ENCODE measurements at regions not wholly inside any gene's neighbourhood (a gene's known extent, or its start where the extent isn't known, plus 50 kb on each side); places are given as distances from the start of the nearest gene placed in this dataset.

- H3K27me3 ChIP-seq (ENCODE audit: control insufficient read depth, insufficient read depth, low read length, poor library complexity, severe bottlenecking), result no peaks in the 10 kb centered on the region
- 92 to 93% methylated on average over 2 of the region's 2 CpGs for WGBS, 2 experiments
- H3K36me3 ChIP-seq (ENCODE audit: control insufficient read depth, insufficient read depth, low read length), result no peaks in the 10 kb centered on the region
- no peaks in the 10 kb centered on the region for H3K9me3 ChIP-seq (ENCODE audit: control insufficient read depth, low read length)
- H3K4me3 ChIP-seq (ENCODE audit: insufficient read depth, low read depth, low read length), result no peak overlapping the region
- no peak overlapping the region for H3K27ac ChIP-seq (ENCODE audit: insufficient read depth, low read depth, low read length, poor library complexity, severe bottlenecking)
- no peaks in the 10 kb centered on the region for H3K4me1 ChIP-seq (ENCODE audit: control insufficient read depth, insufficient read depth, low read length)
Observed at GRCh38 chr5:101878190-101878589, 417.9 kb downstream of the SLCO4C1 start.

DNA sequence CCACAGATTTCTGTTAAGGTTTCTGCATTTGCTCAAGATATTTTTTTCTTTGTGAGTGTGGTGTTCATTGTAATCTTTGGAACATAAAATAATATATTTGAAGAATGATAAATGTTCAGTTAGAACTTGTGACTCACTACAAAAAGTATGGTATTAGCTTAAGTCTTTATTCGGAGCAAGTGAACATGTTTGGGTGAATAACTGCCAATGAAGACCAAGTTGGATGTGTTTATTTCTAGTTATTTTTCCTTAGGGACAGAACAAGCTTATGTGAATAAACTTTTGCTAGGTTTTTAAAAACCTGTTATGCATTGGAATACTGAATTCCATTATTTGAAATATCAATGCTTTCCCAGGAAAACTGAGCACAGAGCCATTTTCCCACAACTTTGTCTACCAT lies 418.6 kb downstream of the SLCO4C1 start:
- Histone ChIP-seq H3K36me3 (ENCODE audit: control insufficient read depth, insufficient read depth, low read length) (no peaks in the 10 kb centered on the region), H3K9me3 (ENCODE audit: control insufficient read depth, low read length) (no peaks in the 10 kb centered on the region), H3K4me3 (ENCODE audit: insufficient read depth, low read depth, low read length) (no peak overlapping the region), H3K27me3 (ENCODE audit: control insufficient read depth, insufficient read depth, low read length, poor library complexity, severe bottlenecking) (no peaks in the 10 kb centered on the region), H3K27ac (ENCODE audit: insufficient read depth, low read depth, low read length, poor library complexity, severe bottlenecking) (no peak overlapping the region), H3K4me1 (ENCODE audit: control insufficient read depth, insufficient read depth, low read length) (no peaks in the 10 kb centered on the region)
- 90 to 93% methylated on average over 1 of the region's 1 CpG for WGBS, 2 experiments

DNA sequence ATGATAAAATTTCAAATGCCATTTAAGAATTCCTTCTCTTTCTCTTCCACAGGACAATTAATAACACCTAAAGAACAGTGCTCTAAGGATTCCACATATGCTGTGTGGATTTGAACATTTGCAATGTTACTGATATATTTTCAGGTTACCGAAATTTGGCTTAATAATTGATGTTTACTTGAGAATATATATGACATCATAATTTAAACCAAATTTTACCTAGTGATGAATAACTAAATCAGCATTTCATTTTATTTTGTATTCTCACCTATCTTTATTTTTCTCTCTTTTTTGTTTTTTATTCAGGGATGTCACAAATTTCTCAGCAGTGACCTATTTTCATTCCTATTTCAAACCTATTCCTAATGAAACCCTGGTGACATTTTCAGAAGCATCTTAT lies 429.6 kb downstream of the SLCO4C1 start:
- no peaks in the 10 kb centered on the region for H3K27me3 ChIP-seq (ENCODE audit: control insufficient read depth, insufficient read depth, low read length, poor library complexity, severe bottlenecking)
- no peak overlapping the region for H3K4me3 ChIP-seq (ENCODE audit: insufficient read depth, low read depth, low read length)
- H3K4me1 ChIP-seq (ENCODE audit: control insufficient read depth, insufficient read depth, low read length), result no peaks in the 10 kb centered on the region

GRCh38 chr5:101860563-101860962 lies 435.5 kb downstream of the SLCO4C1 start:
- Histone ChIP-seq H3K36me3 (ENCODE audit: control insufficient read depth, insufficient read depth, low read length) (no peaks in the 10 kb centered on the region), H3K4me3 (ENCODE audit: insufficient read depth, low read depth, low read length) (no peak overlapping the region), H3K27ac (ENCODE audit: insufficient read depth, low read depth, low read length, poor library complexity, severe bottlenecking) (no peak overlapping the region), H3K4me1 (ENCODE audit: control insufficient read depth, insufficient read depth, low read length) (no peaks in the 10 kb centered on the region), H3K9me3 (ENCODE audit: control insufficient read depth, low read length) (no peaks in the 10 kb centered on the region), H3K27me3 (ENCODE audit: control insufficient read depth, insufficient read depth, low read length, poor library complexity, severe bottlenecking) (no peaks in the 10 kb centered on the region)
- 88 to 92% methylated on average over 6 of the region's 6 CpGs for WGBS, 2 experiments

More for the DNA sequence above, 429.6 kb downstream of the SLCO4C1 start:
- no peaks in the 10 kb centered on the region for H3K36me3 ChIP-seq (ENCODE audit: control insufficient read depth, insufficient read depth, low read length)
- WGBS, 2 experiments, result 100% methylated on average over 1 of the region's 1 CpG
- H3K9me3 ChIP-seq (ENCODE audit: control insufficient read depth, low read length), result no peaks in the 10 kb centered on the region
- H3K27ac ChIP-seq (ENCODE audit: insufficient read depth, low read depth, low read length, poor library complexity, severe bottlenecking), result no peak overlapping the region

DNA sequence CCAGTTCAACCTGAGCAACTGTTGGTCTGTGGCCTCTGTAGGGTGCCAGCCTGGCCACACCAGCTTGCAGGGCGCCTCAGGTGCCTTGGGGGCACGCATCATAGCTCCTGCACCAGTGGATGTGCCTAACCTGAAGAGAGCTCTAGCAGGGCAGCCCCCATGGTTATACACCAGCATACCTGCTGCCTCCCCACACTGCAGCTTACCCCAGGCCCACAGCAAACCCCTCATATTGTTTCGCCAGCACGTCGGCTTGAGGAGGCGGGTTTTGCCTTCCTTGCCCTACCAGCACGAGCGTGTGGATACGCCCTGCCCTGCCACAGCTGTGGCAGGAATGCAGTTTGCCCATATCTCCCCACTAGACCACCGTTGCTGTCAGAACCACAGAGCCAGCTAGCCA lies 435.9 kb downstream of the SLCO4C1 start:
- Histone ChIP-seq H3K27me3 (ENCODE audit: control insufficient read depth, insufficient read depth, low read length, poor library complexity, severe bottlenecking) (no peaks in the 10 kb centered on the region), H3K4me3 (ENCODE audit: insufficient read depth, low read depth, low read length) (no peak overlapping the region), H3K27ac (ENCODE audit: insufficient read depth, low read depth, low read length, poor library complexity, severe bottlenecking) (no peak overlapping the region), H3K36me3 (ENCODE audit: control insufficient read depth, insufficient read depth, low read length) (no peaks in the 10 kb centered on the region), H3K9me3 (ENCODE audit: control insufficient read depth, low read length) (no peaks in the 10 kb centered on the region), H3K4me1 (ENCODE audit: control insufficient read depth, insufficient read depth, low read length) (no peaks in the 10 kb centered on the region)
- WGBS, 2 experiments, result 93 to 95% methylated on average over 10 of the region's 10 CpGs

- no peak overlapping the region for H3K4me3 ChIP-seq (ENCODE audit: insufficient read depth, low read depth, low read length)
- no peaks in the 10 kb centered on the region for H3K36me3 ChIP-seq (ENCODE audit: control insufficient read depth, insufficient read depth, low read length)
- H3K27ac ChIP-seq (ENCODE audit: insufficient read depth, low read depth, low read length, poor library complexity, severe bottlenecking), result no peak overlapping the region
- no peaks in the 10 kb centered on the region for H3K4me1 ChIP-seq (ENCODE audit: control insufficient read depth, insufficient read depth, low read length)
- no peaks in the 10 kb centered on the region for H3K9me3 ChIP-seq (ENCODE audit: control insufficient read depth, low read length)
- no peaks in the 10 kb centered on the region for H3K27me3 ChIP-seq (ENCODE audit: control insufficient read depth, insufficient read depth, low read length, poor library complexity, severe bottlenecking)
Observed at GRCh38 chr5:101846496-101846895, 449.6 kb downstream of the SLCO4C1 start.

DNA sequence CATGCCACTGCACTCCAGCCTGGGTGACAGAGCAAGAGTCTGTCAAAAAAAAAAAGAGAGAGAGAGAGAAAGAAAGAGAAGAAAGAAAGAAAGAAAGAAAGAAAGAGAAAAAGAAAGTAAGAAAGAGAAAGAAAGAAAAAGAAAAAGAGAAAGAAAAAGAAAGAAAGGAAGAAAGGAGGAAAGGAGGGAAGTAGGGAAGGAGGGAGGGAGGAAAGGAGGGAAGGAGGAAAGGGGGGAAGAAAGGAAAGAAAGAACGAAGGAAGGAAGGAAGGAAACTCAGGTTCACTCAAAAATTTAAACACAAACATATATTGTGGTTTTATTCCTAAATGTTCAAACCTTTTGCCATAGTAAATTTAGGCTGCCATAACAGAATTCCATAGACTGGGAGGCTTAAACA lies 453.0 kb downstream of the SLCO4C1 start:
- 89% methylated on average over 1 of the region's 1 CpG; no CpG with 5 or more reads in 1 of the 2 experiments for WGBS, 2 experiments
- Histone ChIP-seq H3K27ac (ENCODE audit: insufficient read depth, low read depth, low read length, poor library complexity, severe bottlenecking) (no peak overlapping the region), H3K27me3 (ENCODE audit: control insufficient read depth, insufficient read depth, low read length, poor library complexity, severe bottlenecking) (no peaks in the 10 kb centered on the region), H3K4me3 (ENCODE audit: insufficient read depth, low read depth, low read length) (no peak overlapping the region), H3K9me3 (ENCODE audit: control insufficient read depth, low read length) (no peaks in the 10 kb centered on the region), H3K4me1 (ENCODE audit: control insufficient read depth, insufficient read depth, low read length) (no peaks in the 10 kb centered on the region), H3K36me3 (ENCODE audit: control insufficient read depth, insufficient read depth, low read length) (no peaks in the 10 kb centered on the region)

- Histone ChIP-seq H3K9me3 (ENCODE audit: control insufficient read depth, low read length) (no peaks in the 10 kb centered on the region), H3K27ac (ENCODE audit: insufficient read depth, low read depth, low read length, poor library complexity, severe bottlenecking) (no peak overlapping the region), H3K4me1 (ENCODE audit: control insufficient read depth, insufficient read depth, low read length) (no peaks in the 10 kb centered on the region), H3K27me3 (ENCODE audit: control insufficient read depth, insufficient read depth, low read length, poor library complexity, severe bottlenecking) (no peaks in the 10 kb centered on the region), H3K4me3 (ENCODE audit: insufficient read depth, low read depth, low read length) (no peak overlapping the region), H3K36me3 (ENCODE audit: control insufficient read depth, insufficient read depth, low read length) (no peaks in the 10 kb centered on the region)
- 90 to 96% methylated on average over 5 of the region's 5 CpGs for WGBS, 2 experiments
Observed at GRCh38 chr5:101838435-101838834, 457.6 kb downstream of the SLCO4C1 start.

GRCh38 chr5:101829255-101829654 lies 466.8 kb downstream of the SLCO4C1 start:
- Histone ChIP-seq H3K4me3 (ENCODE audit: insufficient read depth, low read depth, low read length) (no peak overlapping the region), H3K27ac (ENCODE audit: insufficient read depth, low read depth, low read length, poor library complexity, severe bottlenecking) (no peak overlapping the region), H3K27me3 (ENCODE audit: control insufficient read depth, insufficient read depth, low read length, poor library complexity, severe bottlenecking) (no peaks in the 10 kb centered on the region), H3K36me3 (ENCODE audit: control insufficient read depth, insufficient read depth, low read length) (no peaks in the 10 kb centered on the region), H3K9me3 (ENCODE audit: control insufficient read depth, low read length) (no peaks in the 10 kb centered on the region), H3K4me1 (ENCODE audit: control insufficient read depth, insufficient read depth, low read length) (no peaks in the 10 kb centered on the region)
- 88% methylated on average over 3 of the region's 4 CpGs; no CpG with 5 or more reads in 1 of the 2 experiments for WGBS, 2 experiments

DNA sequence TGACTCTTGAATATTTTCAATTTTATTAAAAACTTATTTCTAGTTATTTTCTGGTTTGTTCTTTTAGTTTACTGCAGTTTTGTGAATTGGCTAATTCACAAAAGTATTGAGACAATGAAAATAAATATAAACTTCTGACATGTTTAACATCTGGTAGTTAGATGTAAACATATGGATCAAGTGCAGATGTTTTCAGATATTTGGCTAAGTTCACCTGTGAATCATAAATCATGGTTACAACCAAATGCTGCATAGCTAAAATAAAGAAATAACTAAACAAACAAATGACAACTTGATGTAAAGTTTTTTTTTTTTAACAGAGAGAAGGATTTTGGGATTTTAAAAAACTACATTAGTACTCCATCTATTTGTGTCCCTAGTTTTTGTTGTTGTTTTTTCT lies 484.6 kb downstream of the SLCO4C1 start:
- no peak overlapping the region for H3K4me3 ChIP-seq (ENCODE audit: insufficient read depth, low read depth, low read length)
- no peaks in the 10 kb centered on the region for H3K4me1 ChIP-seq (ENCODE audit: control insufficient read depth, insufficient read depth, low read length)
- H3K27ac ChIP-seq (ENCODE audit: insufficient read depth, low read depth, low read length, poor library complexity, severe bottlenecking), result no peak overlapping the region
- H3K9me3 ChIP-seq (ENCODE audit: control insufficient read depth, low read length), result no peaks in the 10 kb centered on the region
- H3K27me3 ChIP-seq (ENCODE audit: control insufficient read depth, insufficient read depth, low read length, poor library complexity, severe bottlenecking), result no peaks in the 10 kb centered on the region
- no peaks in the 10 kb centered on the region for H3K36me3 ChIP-seq (ENCODE audit: control insufficient read depth, insufficient read depth, low read length)

GRCh38 chr5:101806410-101806809 lies 489.7 kb downstream of the SLCO4C1 start:
- Histone ChIP-seq H3K36me3 (ENCODE audit: control insufficient read depth, insufficient read depth, low read length) (no peaks in the 10 kb centered on the region), H3K27ac (ENCODE audit: insufficient read depth, low read depth, low read length, poor library complexity, severe bottlenecking) (no peak overlapping the region), H3K27me3 (ENCODE audit: control insufficient read depth, insufficient read depth, low read length, poor library complexity, severe bottlenecking) (no peaks in the 10 kb centered on the region), H3K9me3 (ENCODE audit: control insufficient read depth, low read length) (no peaks in the 10 kb centered on the region), H3K4me3 (ENCODE audit: insufficient read depth, low read depth, low read length) (no peak overlapping the region), H3K4me1 (ENCODE audit: control insufficient read depth, insufficient read depth, low read length) (no peaks in the 10 kb centered on the region)
- WGBS, 2 experiments, result 85 to 89% methylated on average over 2 of the region's 2 CpGs

Measured in ectodermal cell (in vitro differentiated cells).